ENCODE measurements at regions not wholly inside any gene's neighbourhood (a gene's known extent, or its start where the extent isn't known, plus 50 kb on each side); places are given as distances from the start of the nearest gene placed in this dataset.

DNA sequence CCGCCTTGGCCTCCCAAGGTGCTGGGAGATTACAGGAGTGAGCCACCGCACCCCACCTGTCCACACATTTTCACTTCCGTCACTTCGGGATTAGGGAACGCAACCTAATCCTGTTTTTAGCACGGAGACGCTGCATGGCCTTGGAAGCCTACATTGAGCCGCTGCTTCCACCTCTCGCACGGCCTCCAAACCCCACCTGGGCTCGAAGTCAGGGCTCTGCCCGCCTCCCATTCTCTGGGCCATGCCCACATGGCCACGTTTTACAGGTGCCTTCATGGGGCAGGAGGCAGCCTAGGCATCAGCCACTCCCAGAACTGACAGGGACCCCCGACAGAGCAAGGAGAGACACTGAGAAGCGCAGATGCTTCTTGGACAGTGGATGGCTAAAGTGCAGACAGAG is 100.6 kb downstream of the OAT start:
- TF ChIP-seq, protein P1, sequence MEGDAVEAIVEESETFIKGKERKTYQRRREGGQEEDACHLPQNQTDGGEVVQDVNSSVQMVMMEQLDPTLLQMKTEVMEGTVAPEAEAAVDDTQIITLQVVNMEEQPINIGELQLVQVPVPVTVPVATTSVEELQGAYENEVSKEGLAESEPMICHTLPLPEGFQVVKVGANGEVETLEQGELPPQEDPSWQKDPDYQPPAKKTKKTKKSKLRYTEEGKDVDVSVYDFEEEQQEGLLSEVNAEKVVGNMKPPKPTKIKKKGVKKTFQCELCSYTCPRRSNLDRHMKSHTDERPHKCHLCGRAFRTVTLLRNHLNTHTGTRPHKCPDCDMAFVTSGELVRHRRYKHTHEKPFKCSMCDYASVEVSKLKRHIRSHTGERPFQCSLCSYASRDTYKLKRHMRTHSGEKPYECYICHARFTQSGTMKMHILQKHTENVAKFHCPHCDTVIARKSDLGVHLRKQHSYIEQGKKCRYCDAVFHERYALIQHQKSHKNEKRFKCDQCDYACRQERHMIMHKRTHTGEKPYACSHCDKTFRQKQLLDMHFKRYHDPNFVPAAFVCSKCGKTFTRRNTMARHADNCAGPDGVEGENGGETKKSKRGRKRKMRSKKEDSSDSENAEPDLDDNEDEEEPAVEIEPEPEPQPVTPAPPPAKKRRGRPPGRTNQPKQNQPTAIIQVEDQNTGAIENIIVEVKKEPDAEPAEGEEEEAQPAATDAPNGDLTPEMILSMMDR (IDR thresholded peaks at IDR 0.05): no peak

DNA sequence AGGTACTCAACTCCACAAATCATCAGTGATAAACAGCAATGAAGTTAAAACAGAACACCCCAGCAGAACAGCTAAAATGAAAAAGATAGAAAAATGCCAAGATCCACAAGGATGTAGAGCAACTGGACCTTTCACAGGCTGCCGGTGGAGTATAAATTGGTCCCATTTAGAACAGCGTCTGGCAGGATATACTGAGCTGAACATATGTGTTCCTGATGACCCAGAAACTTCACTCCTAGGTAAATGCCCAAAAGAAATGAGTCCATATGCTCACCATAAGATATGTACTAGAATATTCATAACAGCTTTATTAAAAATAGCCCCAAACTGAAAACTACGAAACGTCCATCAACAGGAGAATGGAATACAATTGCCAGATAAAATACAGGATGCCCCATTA is 102.4 kb downstream of the OAT start:
- TF ChIP-seq, protein P1 (IDR thresholded peaks at IDR 0.05): no peak

DNA sequence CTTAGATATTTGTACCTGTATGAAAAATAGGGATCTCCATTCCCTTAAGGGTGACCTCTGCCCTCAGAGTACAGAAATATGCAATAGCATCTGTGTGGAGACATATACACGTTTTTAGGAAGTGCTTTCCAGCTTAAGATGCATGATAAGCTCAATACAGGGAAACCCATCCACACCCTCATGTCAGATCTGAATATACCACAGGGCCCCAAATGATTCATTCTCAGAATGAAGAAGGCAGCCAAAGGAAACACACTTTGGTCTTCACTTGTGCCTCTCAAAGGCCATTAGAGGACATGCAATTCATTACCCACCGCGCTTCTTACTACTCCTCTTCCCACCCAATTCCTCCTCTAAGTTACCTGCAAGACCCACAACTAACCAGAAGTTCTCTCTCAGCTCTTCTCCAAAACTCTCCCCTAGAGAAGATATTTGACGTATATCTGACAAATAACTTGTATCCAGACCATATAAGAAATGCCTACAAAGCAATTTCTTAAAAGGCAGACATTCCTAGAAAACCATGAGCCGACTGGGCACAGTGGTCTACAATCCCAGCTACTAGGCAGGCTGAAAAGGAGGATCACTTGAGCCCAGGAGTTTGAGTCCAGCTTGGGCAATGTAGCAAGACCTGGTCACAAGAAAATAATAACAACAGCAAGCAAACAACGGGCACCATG is 103.0 kb downstream of the OAT start:
- TF ChIP-seq, protein P1 (IDR thresholded peaks at IDR 0.05): no peak

DNA sequence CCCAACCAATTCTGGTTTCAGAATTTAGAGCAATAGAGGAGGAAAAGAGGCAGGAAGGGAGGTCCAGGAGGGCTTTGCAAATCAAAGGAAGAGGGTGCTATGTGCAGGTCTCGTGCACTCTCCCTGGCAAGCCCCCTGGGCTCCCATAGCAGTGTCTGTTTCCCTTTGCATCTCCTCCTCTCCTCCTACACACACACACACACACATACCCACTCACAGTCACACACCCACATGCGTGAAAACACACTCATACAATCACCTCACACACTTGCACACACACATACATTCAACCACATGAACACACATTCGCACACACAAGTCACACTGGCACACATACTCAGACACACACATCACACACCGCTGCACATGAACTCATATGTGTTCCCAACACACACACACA is 105.3 kb downstream of the OAT start:
- TF ChIP-seq, protein P1 (IDR thresholded peaks at IDR 0.05): no peak

DNA sequence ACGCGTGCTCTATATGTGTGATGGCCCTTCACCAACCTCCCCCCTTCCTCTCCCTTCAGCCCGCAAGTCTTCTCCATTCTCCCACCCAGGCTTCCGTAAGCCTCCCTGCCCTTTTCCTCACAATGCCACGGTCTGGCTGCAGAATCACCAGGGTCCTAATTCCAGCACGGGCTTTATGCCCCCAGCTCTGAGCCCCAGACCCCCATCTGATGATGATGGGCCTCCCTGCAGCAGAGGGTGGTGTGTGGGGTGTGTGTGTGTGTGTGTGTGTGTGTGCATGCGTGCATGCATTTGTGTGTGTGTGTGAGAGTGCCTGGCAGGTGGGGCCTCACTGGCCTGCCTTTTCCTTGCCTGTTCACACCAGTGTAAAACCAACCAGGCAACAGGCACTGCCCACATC is 109.9 kb downstream of the OAT start:
- TF ChIP-seq, protein P1 (IDR thresholded peaks at IDR 0.05): no peak

DNA sequence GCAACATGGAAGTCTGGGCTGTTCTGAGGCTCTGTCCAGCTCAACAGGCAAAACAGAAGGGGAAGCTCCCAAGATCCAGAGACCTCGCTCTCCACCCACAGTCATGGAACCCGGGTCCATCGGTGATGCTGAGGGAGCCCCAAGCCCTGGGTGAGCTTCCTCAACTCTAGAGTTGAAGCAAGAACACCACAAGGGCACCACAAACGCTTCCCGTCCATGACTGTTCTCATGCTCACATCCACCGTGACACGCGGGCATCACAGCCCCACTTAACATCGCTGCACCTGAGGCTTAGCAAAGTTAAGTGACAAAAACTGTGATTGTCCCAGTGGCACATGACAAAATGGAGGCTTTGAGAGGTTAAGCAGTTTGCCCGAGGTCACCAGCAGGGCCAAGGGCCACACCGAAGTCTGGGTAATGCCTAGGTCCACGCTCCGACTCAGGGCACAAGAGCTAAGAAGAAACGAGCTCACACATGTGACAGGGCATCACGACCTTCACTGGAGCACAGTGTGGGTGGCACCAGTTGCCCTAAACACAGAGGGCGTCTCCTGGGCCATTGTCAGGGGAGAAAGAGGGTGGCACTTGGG is 110.6 kb downstream of the OAT start:
- TF ChIP-seq, protein P1 (IDR thresholded peaks at IDR 0.05): no peak

DNA sequence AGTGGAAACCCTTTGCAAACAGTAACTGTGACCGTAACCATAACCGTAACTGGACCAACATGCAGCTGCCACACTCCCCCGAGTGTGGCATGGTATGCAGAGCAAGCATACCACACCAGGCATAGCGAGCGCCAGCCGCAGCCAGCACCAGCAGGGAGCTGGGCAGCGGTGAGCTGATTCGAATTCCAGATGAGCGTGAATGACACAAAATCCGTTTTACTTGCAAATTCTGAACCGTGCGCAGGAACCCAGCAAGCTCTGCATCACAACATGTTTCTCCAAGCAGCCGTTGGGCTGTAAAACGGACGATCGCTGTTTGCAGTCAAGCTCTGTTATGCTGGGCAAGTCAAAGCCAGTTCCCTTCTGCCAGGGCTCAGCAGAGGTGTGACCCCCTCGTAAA is 111.1 kb downstream of the OAT start:
- TF ChIP-seq, protein P1 (IDR thresholded peaks at IDR 0.05): no peak
